Heart right ventricle (tissue), 16 donors: ENCODE measurements at regions not wholly inside any gene's neighbourhood (a gene's known extent, or its start where the extent isn't known, plus 50 kb on each side); places are given as distances from the start of the nearest gene placed in this dataset.
A peak's percentile ranks its signal among the peaks of the same experiment; 100 is the strongest.

Experiments used
- ATAC-seq, 8 donors: fragments of 200-7000 bp; cut with Tn5 transposase; one replicate each; pipeline ENCODE4 v1.9.1; 2020; ENCODE audit warnings: mild to moderate bottlenecking in 8 of 8, moderate library complexity in 8 of 8, moderate number of reproducible peaks in 1 of 8
- DNase-seq, 2 donors: peaks; one replicate each; pipeline ENCODE4 v3.0.0-alpha.2; 2020
- H3K27ac ChIP-seq, 10 donors: fragments of 200-600 bp; sonication (generic) in 2 of 10; one replicate each; pipeline versions ENCODE4 v1.5.0 to v1.8.0; 2020 to 2022; ENCODE audit warnings: mild to moderate bottlenecking in 3 of 10
- H3K27me3 ChIP-seq, 7 donors: fragments of 200-600 bp; one replicate each; pipeline ENCODE4 v1.8.0; 2021 to 2022; ENCODE audit warnings: mild to moderate bottlenecking in 2 of 7
- H3K36me3 ChIP-seq, 9 donors: fragments of 200-600 bp; sonication (generic) in 1 of 9; one replicate each; pipeline versions ENCODE4 v1.5.0 to v1.8.0; 2020 to 2022; ENCODE audit warnings: mild to moderate bottlenecking in 2 of 9
- H3K4me1 ChIP-seq, 9 donors: fragments of 200-600 bp; sonication (generic) in 1 of 9; one replicate each; pipeline versions ENCODE4 v1.5.0 to v1.8.0; 2020 to 2022; ENCODE audit warnings: mild to moderate bottlenecking in 4 of 9
- H3K4me3 ChIP-seq, 10 donors: fragments of 200-600 bp; sonication (generic) in 2 of 10; one replicate each; pipeline versions ENCODE4 v1.5.0 to v1.8.0; 2020 to 2022; ENCODE audit warnings: mild to moderate bottlenecking in 7 of 10, moderate library complexity in 2 of 10
- H3K9me3 ChIP-seq, 11 donors: fragments of 200-600 bp in 10 of 11; sonication (generic) in 2 of 11; one replicate each; pipeline versions ENCODE4 v1.5.0 to v1.8.0; 2013 to 2022; ENCODE audit warnings: mild to moderate bottlenecking in 2 of 11, control low read depth in 1 of 11, moderate library complexity in 1 of 11
- CTCF ChIP-seq, 9 donors: fragments of 200-600 bp; sonication (generic) in 2 of 9; IDR thresholded peaks; one replicate each; pipeline versions ENCODE4 v1.5.0 to v1.8.0; 2021 to 2022; ENCODE audit warnings: antibody characterized with exemption in 9 of 9, mild to moderate bottlenecking in 5 of 9, moderate library complexity in 1 of 9
- WGBS, 2 donors: extraction: QIAGEN DNeasy Blood & Tissue Kit; methylation state at CpG; one replicate each; pipeline ENCODE4 v1.1.7; 2013; ENCODE audit warnings: inconsistent platforms in 1 of 2; 5-methylcytosine and 5-hydroxymethylcytosine counted together
- intact Hi-C, 10 donors: fragments of 100-400 bp; cut with DNase I; formaldehyde crosslinking; loops; one replicate each; pipeline versions ENCODE4 v1.11.1 to v1.14.2; 2022
- donor health status: Arrhythmogenic right ventricular cardiomyopathy.
- donor health status: ischemic (EF 13 %, LVEDD 7.1; RV severe dilation, severe dysfunction).
- donor health status: healthy with polysubstance abuse.
- donor health status: DM: no; HTN: yes; CAD: no.
- donor health status: DM: no; HTN: no; CAD: no.
- donor health status: ischemic (EF 25% LVEDD 6.9; RV normal size, moderate dysfunction).
- donor health status: ischemic (EF 25% LVEDD 5.7; RV mildly dilated, moderate dysfunction).
- donor health status: healthy.
- donor health status: DM: yes; HTN: yes; CAD: no.
- donor health status: Ischemic cardiomyopathy.
- donor health status: ischemic (EF 35%, LVEDD 5.7; RV mildly dilated, moderate dysfunction).
- donor health status: nonischemic (EF 11% LVEDD 7.7; RV severe dilation, severe dysfunction).
- donor health status: DM: yes; HTN: yes; CAD: no.
- donor health status: PGD.
- donor health status: ischemic (EF 29% LVEDD 5.4; RV normal size, mild dysfunction).
- donor health status: nonischemic (EF 23%, LVEDD 6.1; RV moderate dilation, normal function).

- H3K27ac ChIP-seq = no peak overlapping the region
- no peaks in the 10 kb centered on the region for H3K36me3 ChIP-seq
- no peaks in the 10 kb centered on the region for H3K4me1 ChIP-seq
- DNase-seq (no peak), ATAC-seq (no peak)
- peaks cover 0 to 42% (median 3%) of the 10 kb centered on the region in 11 donors for H3K9me3 ChIP-seq
- intact Hi-C loops = no loop called here
- 93% methylated on average over 5 of the region's 5 CpGs for WGBS, 2 donors
- no peak overlapping the region for H3K4me3 ChIP-seq
- no peaks in the 10 kb centered on the region for H3K27me3 ChIP-seq
- no peak for TF ChIP-seq CTCF (IDR thresholded peaks at IDR 0.05)
Measured at GRCh38 chr10:59470570-59470969, 108.2 kb upstream of the FAM13C start.

GRCh38 chr10:59465088-59465487, 102.7 kb upstream of the FAM13C start:
- H3K4me1 ChIP-seq = peaks cover 0 to 8% (median 0%) of the 10 kb centered on the region in 9 donors
- peak in 1 of 2 donors; percentile 19 for DNase-seq
- H3K9me3 ChIP-seq = peaks cover 0 to 22% (median 0%) of the 10 kb centered on the region in 11 donors
- H3K27me3 ChIP-seq = no peaks in the 10 kb centered on the region
- no peak overlapping the region for H3K4me3 ChIP-seq
- H3K27ac ChIP-seq = no peak overlapping the region
- intact Hi-C loops = loop anchor here in 7 of 10 donors (5.0 to 10.0 kb wide), 4 partner anchors 220 to 238 kb away; no protein-coding TSS in a partner anchor
- H3K36me3 ChIP-seq = no peaks in the 10 kb centered on the region
- ATAC-seq = peak in 2 of 8 donors; percentile 38 to 42
- TF ChIP-seq CTCF (IDR thresholded peaks at IDR 0.05) = peak in 8 of 9 donors; percentile 12 to 63 (median 48)

DNA sequence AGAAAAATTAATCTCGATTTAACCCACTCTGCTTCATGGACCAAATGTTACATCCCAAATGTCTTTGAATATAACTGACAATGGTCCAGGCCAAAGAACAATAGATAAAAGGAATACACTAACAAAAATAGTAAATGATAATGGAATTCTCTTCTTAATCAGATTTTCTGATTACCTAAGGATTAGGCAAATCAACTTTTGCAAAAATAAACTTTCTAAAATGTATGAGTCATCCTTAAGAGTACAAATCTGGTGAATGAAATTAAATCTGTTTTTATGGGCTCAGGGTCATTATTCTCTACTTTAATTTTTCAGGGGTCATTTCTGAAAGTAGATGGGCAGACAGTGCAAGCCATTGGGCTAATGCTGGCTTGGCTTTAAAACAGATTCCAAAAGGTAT, 102.1 kb upstream of the FAM13C start:
- Histone ChIP-seq H3K4me3 (no peak overlapping the region), H3K4me1 (peaks cover 0 to 8% (median 0%) of the 10 kb centered on the region in 9 donors), H3K36me3 (no peaks in the 10 kb centered on the region), H3K9me3 (peaks cover 0 to 19% (median 0%) of the 10 kb centered on the region in 11 donors), H3K27ac (no peak overlapping the region), H3K27me3 (no peaks in the 10 kb centered on the region)
- TF ChIP-seq CTCF (IDR thresholded peaks at IDR 0.05) = no peak
- no peak for ATAC-seq
- intact Hi-C loops = loop anchor here in 5 of 10 donors (5.0 to 10.0 kb wide), 3 partner anchors 102 to 222 kb away; partner anchors contain the start of gene FAM13C (in 1 of the 5)
- 96 to 97% methylated on average over 1 of the region's 1 CpG for WGBS, 2 donors
- no peak for DNase-seq

- H3K9me3 ChIP-seq = peaks cover 0 to 13% (median 0%) of the 10 kb centered on the region in 11 donors
- H3K4me3 ChIP-seq = no peak overlapping the region
- H3K36me3 ChIP-seq = no peaks in the 10 kb centered on the region
- 79 to 87% methylated on average over 4 of the region's 4 CpGs for WGBS, 2 donors
- intact Hi-C loops = loop anchor here in 5 of 10 donors (5.0 to 10.0 kb wide), 3 partner anchors 102 to 222 kb away; partner anchors contain the start of gene FAM13C (in 1 of the 5)
- H3K27ac ChIP-seq = no peak overlapping the region
- DNase-seq (no peak), ATAC-seq (no peak)
- H3K4me1 ChIP-seq = peaks cover 0 to 8% (median 0%) of the 10 kb centered on the region in 9 donors
- H3K27me3 ChIP-seq = no peaks in the 10 kb centered on the region
- TF ChIP-seq CTCF (IDR thresholded peaks at IDR 0.05) = no peak
Measured at GRCh38 chr10:59463909-59464308, 101.6 kb upstream of the FAM13C start.
